IMR-90 (cell line): ENCODE measurements at regions not wholly inside any gene's neighbourhood (a gene's known extent, or its start where the extent isn't known, plus 50 kb on each side); places are given as distances from the start of the nearest gene placed in this dataset.

Experiments
- ATAC-seq: fragments of 200-7000 bp; cut with Tn5 transposase; 2 replicates; pipeline ENCODE4 v1.9.1; 2020; ENCODE audit warnings: low read depth, mild to moderate bottlenecking, moderate library complexity
- BruUV-seq: library from RNA; stranded (reverse); fragments of 400-500 nt; replicated peaks from 2 replicates; lab custom pipeline; 2021; lab: Mats Ljungman, UMichigan
- CTCF ChIA-PET: fragments of 300-600 bp; formaldehyde crosslinking; extraction: SDS; loops from one replicate; lab custom pipeline; 2021; ENCODE audit warnings: antibody characterized with exemption; lab: Yijun Ruan, JAX
- POLR2A ChIA-PET: fragments of 300-600 bp; sonication (Branson Sonifier 250); formaldehyde crosslinking; loops from one replicate; lab custom pipeline; 2022; ENCODE audit warnings: antibody characterized with exemption; ENCODE audit not compliant: unreplicated experiment; lab: Charles Lee
- DNase-seq: peaks from one replicate; pipeline ENCODE4 v3.0.0; 2013
- H2AFZ ChIP-seq: replicated peaks from 2 replicates; pipeline ENCODE3; 2013; ENCODE audit warnings: low read length, mild to moderate bottlenecking; ENCODE audit not compliant: poor library complexity
- H2AK5ac ChIP-seq: 2 replicates; pipeline ENCODE4 v1.6.1; 2013; ENCODE audit warnings: low read depth, low read length, inconsistent platforms
- H2AK9ac ChIP-seq: replicated peaks from 2 replicates; pipeline ENCODE3; 2013; ENCODE audit warnings: mild to moderate bottlenecking, low read depth, low read length, moderate library complexity; ENCODE audit not compliant: poor library complexity
- H2BK120ac ChIP-seq: 2 replicates; pipeline ENCODE4 v1.6.1; 2013; ENCODE audit warnings: low read depth, low read length, inconsistent platforms
- H2BK15ac ChIP-seq: 3 replicates; pipeline ENCODE4 v1.6.1; 2013; ENCODE audit warnings: low read depth, low read length, inconsistent platforms
- H2BK20ac ChIP-seq: 2 replicates; pipeline ENCODE4 v1.6.1; 2013; ENCODE audit warnings: low read depth, mild to moderate bottlenecking, inconsistent platforms, low read length, moderate library complexity
- H2BK5ac ChIP-seq: 2 replicates; pipeline ENCODE4 v1.6.1; 2013; ENCODE audit warnings: mild to moderate bottlenecking, low read depth, low read length, inconsistent platforms; ENCODE audit not compliant: poor library complexity, severe bottlenecking
- H3K14ac ChIP-seq: replicated peaks from 2 replicates; pipeline ENCODE4 v1.6.1; 2013; ENCODE audit warnings: low read depth, low read length, inconsistent platforms
- H3K18ac ChIP-seq: 2 replicates; pipeline ENCODE4 v1.6.1; 2013; ENCODE audit warnings: low read depth, low read length, control low read depth
- H3K23ac ChIP-seq: 2 replicates; pipeline ENCODE4 v1.6.1; 2013; ENCODE audit warnings: low read depth, low read length, inconsistent platforms
- H3K27ac ChIP-seq: 2 replicates; pipeline ENCODE4 v1.5.1; 2013; ENCODE audit warnings: mild to moderate bottlenecking, control low read depth, low read length; ENCODE audit not compliant: insufficient read depth
- H3K27me3 ChIP-seq: 2 replicates; pipeline ENCODE4 v1.6.1; 2013; ENCODE audit warnings: low read length; ENCODE audit not compliant: control insufficient read depth, insufficient read depth
- H3K36me3 ChIP-seq: 2 replicates; pipeline ENCODE4 v1.6.1; 2013; ENCODE audit warnings: low read length, mixed read lengths; ENCODE audit not compliant: control insufficient read depth, insufficient read depth
- H3K4ac ChIP-seq: 2 replicates; pipeline ENCODE4 v1.6.1; 2013; ENCODE audit warnings: low read depth, low read length, inconsistent platforms
- H3K4me1 ChIP-seq: 2 replicates; pipeline ENCODE4 v1.6.1; 2013; ENCODE audit warnings: low read length, mixed read lengths; ENCODE audit not compliant: control insufficient read depth, insufficient read depth
- H3K4me2 ChIP-seq: 2 replicates; pipeline ENCODE4 v1.6.1; 2013; ENCODE audit warnings: low read depth, mild to moderate bottlenecking, control low read depth, low read length, moderate library complexity
- H3K4me3 ChIP-seq: 2 replicates; pipeline ENCODE4 v1.5.1; 2013; ENCODE audit warnings: low read depth, mild to moderate bottlenecking, control low read depth, low read length, moderate library complexity; ENCODE audit not compliant: insufficient read depth
- H3K56ac ChIP-seq: 2 replicates; pipeline ENCODE4 v1.6.1; 2013; ENCODE audit warnings: low read length, inconsistent platforms; ENCODE audit not compliant: insufficient read depth; ENCODE audit errors: extremely low read depth
- H3K79me1 ChIP-seq, 2 experiments: 2 replicates each; pipeline ENCODE4 v1.6.1; 2013; ENCODE audit warnings: low read length in 2 of 2, inconsistent platforms in 1 of 2, low read depth in 1 of 2
- H3K9ac ChIP-seq: 2 replicates; pipeline ENCODE4 v1.6.1; 2013; ENCODE audit warnings: low read depth, low read length, control low read depth
- H3K9me1 ChIP-seq: 2 replicates; pipeline ENCODE4 v1.6.1; 2013; ENCODE audit warnings: low read length, inconsistent platforms; ENCODE audit not compliant: insufficient read depth
- H3K9me3 ChIP-seq: 2 replicates; pipeline ENCODE4 v1.6.1; 2013; ENCODE audit warnings: low read length; ENCODE audit not compliant: control insufficient read depth, insufficient read depth
- H4K20me1 ChIP-seq: 2 replicates; pipeline ENCODE4 v1.6.1; 2013; ENCODE audit warnings: low read length, inconsistent platforms; ENCODE audit not compliant: insufficient read depth
- H4K5ac ChIP-seq: 2 replicates; pipeline ENCODE4 v1.6.1; 2013; ENCODE audit warnings: mild to moderate bottlenecking, low read depth, low read length, control low read depth
- H4K8ac ChIP-seq, 2 experiments: 2 replicates each; pipeline ENCODE4 v1.6.1; 2013; ENCODE audit warnings: low read depth in 2 of 2, low read length in 2 of 2, control low read depth in 1 of 2, inconsistent platforms in 1 of 2
- H4K91ac ChIP-seq: 2 replicates; pipeline ENCODE4 v1.6.1; 2013; ENCODE audit warnings: low read depth, low read length, inconsistent platforms; ENCODE audit not compliant: insufficient read depth
- BHLHE40 ChIP-seq: fragments of 150-350 bp; IDR thresholded peaks from 2 replicates; pipeline ENCODE4 v1.6.1; 2016; ENCODE audit warnings: mild to moderate bottlenecking, low read depth, low read length
- CEBPB ChIP-seq: IDR thresholded peaks from 2 replicates; pipeline ENCODE4 v1.6.1; 2012; ENCODE audit warnings: low read depth, low read length, improper control_type of control experiment
- CHD1 ChIP-seq: IDR thresholded peaks from 2 replicates; pipeline ENCODE4 v1.6.1; 2012; ENCODE audit warnings: low read depth, low read length, improper control_type of control experiment
- FOS ChIP-seq: fragments of 150-350 bp; IDR thresholded peaks from 2 replicates; pipeline ENCODE4 v1.6.1; 2016; ENCODE audit warnings: low read depth, low read length
- MAFK ChIP-seq: IDR thresholded peaks from 2 replicates; pipeline ENCODE4 v1.6.1; 2012; ENCODE audit warnings: low read depth, low read length, improper control_type of control experiment
- MXI1 ChIP-seq: IDR thresholded peaks from 2 replicates; pipeline ENCODE4 v1.6.1; 2012; ENCODE audit warnings: low read depth, mild to moderate bottlenecking, low read length, moderate library complexity, borderline replicate concordance
- NFE2L2 ChIP-seq: fragments of 150-350 bp; IDR thresholded peaks from 2 replicates; pipeline ENCODE4 v1.6.1; 2016; ENCODE audit warnings: low read depth, mild to moderate bottlenecking, low read length
- RCOR1 ChIP-seq: IDR thresholded peaks from 2 replicates; pipeline ENCODE4 v1.6.1; 2012; ENCODE audit warnings: mild to moderate bottlenecking, low read length, improper control_type of control experiment; ENCODE audit not compliant: insufficient replicate concordance
- RFX5 ChIP-seq: IDR thresholded peaks from 2 replicates; pipeline ENCODE4 v1.8.0; 2012; ENCODE audit warnings: low read depth, mild to moderate bottlenecking, low read length, moderate library complexity
- SMC3 ChIP-seq: fragments of 150-350 bp; IDR thresholded peaks from 2 replicates; pipeline ENCODE4 v1.6.1; 2016; ENCODE audit warnings: low read depth, mild to moderate bottlenecking, antibody characterized with exemption, low read length, moderate library complexity
- WGBS, 2 experiments: methylation state at CpG; one replicate each; pipeline versions ENCODE4 v1.1.5 to v1.1.7; 2013; ENCODE audit warnings: missing lambda C conversion rate in 2 of 2; ENCODE audit not compliant: insufficient read length in 1 of 2; ENCODE audit errors: extremely low coverage in 2 of 2; 5-methylcytosine and 5-hydroxymethylcytosine counted together
- dilution Hi-C: fragments of 300-500 bp; cut with HindIII; formaldehyde crosslinking; loops from one replicate; pipeline ENCODE4 v1.14.3; 2018; ENCODE audit warnings: low sequenced_read_pairs; ENCODE audit not compliant: unreplicated experiment
- in situ Hi-C: fragments of 300-500 bp; cut with MboI; formaldehyde crosslinking; loops from 3 replicates; pipeline ENCODE4 v1.14.3; 2019; ENCODE audit warnings: low sequenced_read_pairs, inconsistent platforms, mixed read lengths
- intact Hi-C: fragments of 100-400 bp; cut with micrococcal nuclease; formaldehyde crosslinking; loops from 2 replicates; pipeline ENCODE4 v1.10.0; 2022
- TF ChIP-seq, protein P1 (sequence below): fragments of 150-350 bp; IDR thresholded peaks from 2 replicates; pipeline ENCODE4 v1.6.1; 2017; ENCODE audit warnings: mild to moderate bottlenecking, antibody characterized with exemption, low read length, low read depth
- TF ChIP-seq, protein P2 (sequence below): conservative IDR thresholded peaks from 2 replicates; pipeline ENCODE4 v1.5.1; 2012; ENCODE audit warnings: mild to moderate bottlenecking, low read depth, low read length, improper control_type of control experiment
- TF ChIP-seq, protein P3 (sequence below): fragments of 150-350 bp; IDR thresholded peaks from 2 replicates; pipeline ENCODE4 v1.6.1; 2016; ENCODE audit warnings: low read depth, mild to moderate bottlenecking, low read length, moderate library complexity, borderline replicate concordance

DNA sequence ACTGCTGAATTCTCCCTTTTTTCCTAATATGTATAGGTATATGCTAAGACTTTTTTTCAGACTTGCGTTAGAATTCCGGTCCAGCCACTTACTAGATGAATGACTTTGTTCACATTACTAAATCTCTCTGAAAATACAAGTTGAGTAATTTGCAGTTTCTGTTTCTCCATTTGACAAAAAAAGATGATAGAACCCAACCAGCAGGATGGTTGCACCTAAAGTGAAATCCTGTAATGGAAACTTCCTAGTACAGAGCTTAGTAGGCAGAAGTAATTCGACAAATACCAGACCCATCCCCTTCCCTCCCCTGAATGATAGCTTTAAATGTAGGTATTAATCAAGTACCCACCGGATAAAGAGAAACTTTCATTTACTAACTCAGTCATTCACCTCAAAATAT, 113.6 kb upstream of the RAP1B start:
- Histone ChIP-seq H2BK20ac (no peak overlapping the region), H2BK15ac (no peak overlapping the region), H2AK5ac (no peak overlapping the region), H3K9ac (no peak overlapping the region), H3K4ac (no peak overlapping the region), H2BK120ac (no peak overlapping the region), H3K23ac (no peak overlapping the region), H3K36me3 (no peaks in the 10 kb centered on the region), H3K4me3 (no peak overlapping the region), H3K14ac (no peak overlapping the region), H4K5ac (no peak overlapping the region), H3K27ac (no peak overlapping the region), H4K91ac (no peak overlapping the region), H3K56ac (no peak overlapping the region), H3K27me3 (peaks cover 3% of the 10 kb centered on the region; the same call in 1 of the 2 replicates), H3K4me1 (no peaks in the 10 kb centered on the region), H3K79me1 (no peaks in the 10 kb centered on the region), H2AK9ac (no peak overlapping the region), H4K8ac (no peak overlapping the region), H4K20me1 (no peaks in the 10 kb centered on the region), H2AFZ (no peak overlapping the region), H2BK5ac (no peak overlapping the region), H3K9me1 (no peaks in the 10 kb centered on the region), H3K9me3 (no peaks in the 10 kb centered on the region), H3K4me2 (no peak overlapping the region), H3K18ac (no peak overlapping the region)
- ChIA-PET POLR2A (no interaction called here), CTCF (interaction anchor here (1.0 to 1.4 kb wide), 2 partner anchors 23 to 137 kb away, joined by 3 to 4 read pairs; no protein-coding TSS in a partner anchor)
- BruUV-seq: no TSS peak
- dilution Hi-C loops (no loop called here), in situ Hi-C loops (no loop called here), intact Hi-C loops (no loop called here)
- TF ChIP-seq CHD1 (no peak), MXI1 (no peak), BHLHE40 (no peak), SMC3 (no peak), CEBPB (no peak), RFX5 (no peak), FOS (no peak), NFE2L2 (no peak), RCOR1 (no peak), MAFK (no peak)
- TF ChIP-seq, protein P1, sequence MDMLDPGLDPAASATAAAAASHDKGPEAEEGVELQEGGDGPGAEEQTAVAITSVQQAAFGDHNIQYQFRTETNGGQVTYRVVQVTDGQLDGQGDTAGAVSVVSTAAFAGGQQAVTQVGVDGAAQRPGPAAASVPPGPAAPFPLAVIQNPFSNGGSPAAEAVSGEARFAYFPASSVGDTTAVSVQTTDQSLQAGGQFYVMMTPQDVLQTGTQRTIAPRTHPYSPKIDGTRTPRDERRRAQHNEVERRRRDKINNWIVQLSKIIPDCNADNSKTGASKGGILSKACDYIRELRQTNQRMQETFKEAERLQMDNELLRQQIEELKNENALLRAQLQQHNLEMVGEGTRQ: no peak
- TF ChIP-seq, protein P2, sequence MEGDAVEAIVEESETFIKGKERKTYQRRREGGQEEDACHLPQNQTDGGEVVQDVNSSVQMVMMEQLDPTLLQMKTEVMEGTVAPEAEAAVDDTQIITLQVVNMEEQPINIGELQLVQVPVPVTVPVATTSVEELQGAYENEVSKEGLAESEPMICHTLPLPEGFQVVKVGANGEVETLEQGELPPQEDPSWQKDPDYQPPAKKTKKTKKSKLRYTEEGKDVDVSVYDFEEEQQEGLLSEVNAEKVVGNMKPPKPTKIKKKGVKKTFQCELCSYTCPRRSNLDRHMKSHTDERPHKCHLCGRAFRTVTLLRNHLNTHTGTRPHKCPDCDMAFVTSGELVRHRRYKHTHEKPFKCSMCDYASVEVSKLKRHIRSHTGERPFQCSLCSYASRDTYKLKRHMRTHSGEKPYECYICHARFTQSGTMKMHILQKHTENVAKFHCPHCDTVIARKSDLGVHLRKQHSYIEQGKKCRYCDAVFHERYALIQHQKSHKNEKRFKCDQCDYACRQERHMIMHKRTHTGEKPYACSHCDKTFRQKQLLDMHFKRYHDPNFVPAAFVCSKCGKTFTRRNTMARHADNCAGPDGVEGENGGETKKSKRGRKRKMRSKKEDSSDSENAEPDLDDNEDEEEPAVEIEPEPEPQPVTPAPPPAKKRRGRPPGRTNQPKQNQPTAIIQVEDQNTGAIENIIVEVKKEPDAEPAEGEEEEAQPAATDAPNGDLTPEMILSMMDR: no peak
- TF ChIP-seq, protein P3, sequence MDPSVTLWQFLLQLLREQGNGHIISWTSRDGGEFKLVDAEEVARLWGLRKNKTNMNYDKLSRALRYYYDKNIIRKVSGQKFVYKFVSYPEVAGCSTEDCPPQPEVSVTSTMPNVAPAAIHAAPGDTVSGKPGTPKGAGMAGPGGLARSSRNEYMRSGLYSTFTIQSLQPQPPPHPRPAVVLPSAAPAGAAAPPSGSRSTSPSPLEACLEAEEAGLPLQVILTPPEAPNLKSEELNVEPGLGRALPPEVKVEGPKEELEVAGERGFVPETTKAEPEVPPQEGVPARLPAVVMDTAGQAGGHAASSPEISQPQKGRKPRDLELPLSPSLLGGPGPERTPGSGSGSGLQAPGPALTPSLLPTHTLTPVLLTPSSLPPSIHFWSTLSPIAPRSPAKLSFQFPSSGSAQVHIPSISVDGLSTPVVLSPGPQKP: no peak
- DNase-seq (no peak), ATAC-seq (no peak)
- no CpG with 5 or more reads among the region's 4 CpGs for WGBS, 2 experiments
